Medulla oblongata (tissue), 1 donor: ENCODE measurements at regions not wholly inside any gene's neighbourhood (a gene's known extent, or its start where the extent isn't known, plus 50 kb on each side); places are given as distances from the start of the nearest gene placed in this dataset.
A peak's percentile ranks its signal among the peaks of the same experiment; 100 is the strongest.
"Not testable (repeated sequence)": the region's sequence is repeated elsewhere in the genome, so short reads cannot be mapped to it uniquely, and the experiment has no call there.

ENCODE experiments used
- DNase-seq: peaks from one replicate; pipeline ENCODE4 v3.0.0-alpha.2; 2015; ENCODE audit errors: extremely low spot score

DNA sequence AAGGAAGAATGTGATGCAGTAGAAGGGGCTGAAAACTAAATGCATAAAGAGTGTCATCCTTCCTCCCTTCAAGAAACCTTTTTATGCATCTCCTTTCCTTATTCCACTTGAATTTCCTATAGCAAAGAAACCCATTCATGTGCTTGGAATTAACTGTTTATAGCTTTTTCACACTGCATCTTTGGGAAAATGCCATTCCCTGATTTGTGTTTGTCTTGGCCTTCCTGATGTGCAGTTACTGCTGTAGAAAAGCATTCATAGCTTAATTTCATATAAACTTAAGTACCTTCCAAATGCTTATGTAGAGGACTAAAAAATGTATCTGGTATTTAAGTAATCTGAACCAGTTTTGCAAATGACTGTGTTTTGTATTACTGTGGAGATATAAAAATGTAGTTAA lies 61.8 kb downstream of the SDR9C7 start:
- no peak for DNase-seq

DNA sequence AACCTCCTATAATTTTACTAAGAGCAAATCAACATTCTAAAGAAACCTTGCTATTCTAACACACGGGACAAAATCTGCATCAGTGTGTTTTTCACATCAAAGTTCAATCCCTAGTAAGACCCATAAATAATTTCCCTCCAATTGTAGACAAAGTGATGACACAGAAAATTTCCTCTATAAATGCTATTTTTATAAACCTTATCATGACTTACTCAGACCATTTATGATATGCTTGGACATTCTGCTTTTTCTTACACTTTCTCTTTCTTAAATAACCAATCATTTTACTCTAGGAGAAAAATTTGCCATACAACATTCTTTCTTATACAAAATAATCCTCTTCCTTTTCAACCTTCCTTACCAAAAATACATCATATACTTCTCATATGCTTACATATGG lies 67.0 kb downstream of the SDR9C7 start:
- no peak for DNase-seq

DNA sequence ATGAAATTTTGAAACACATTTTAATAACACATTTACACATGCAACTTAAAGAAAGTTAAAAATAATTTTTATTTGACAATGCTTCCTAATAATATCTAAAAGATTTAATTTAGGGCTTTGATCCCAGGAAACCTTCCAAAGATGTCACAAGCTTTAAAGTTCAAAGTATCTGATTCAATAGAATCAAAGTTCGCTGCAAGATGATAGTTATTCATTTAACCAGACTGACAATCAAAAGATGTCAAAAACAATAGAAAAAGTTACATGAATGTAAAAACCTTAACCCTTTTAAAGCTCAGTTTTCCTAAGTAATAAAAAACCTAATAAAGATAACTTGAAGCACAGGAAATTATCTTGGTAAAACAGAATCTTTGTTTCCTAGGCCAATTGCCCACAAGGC lies 67.7 kb downstream of the SDR9C7 start:
- no peak for DNase-seq

DNA sequence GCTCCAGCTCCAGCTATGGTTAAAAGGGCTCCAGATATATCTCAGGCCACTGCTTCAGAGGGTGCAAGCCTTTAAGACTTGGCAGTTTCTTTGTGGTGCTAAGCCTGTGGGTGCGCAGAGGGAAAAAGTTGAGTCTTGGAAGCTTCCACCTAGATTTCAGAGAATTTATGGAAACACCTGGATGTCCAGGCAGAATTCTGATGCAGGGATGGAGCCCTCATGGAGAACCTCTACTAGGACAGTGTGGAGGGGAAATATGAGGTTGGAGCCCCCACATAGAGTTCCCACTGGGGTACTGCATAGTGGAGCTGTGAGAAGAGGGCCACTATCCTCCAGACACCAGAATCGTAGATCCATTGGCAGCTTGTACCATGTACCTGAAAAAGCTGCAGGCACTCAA lies 69.9 kb downstream of the SDR9C7 start:
- DNase-seq, result no peak

DNA sequence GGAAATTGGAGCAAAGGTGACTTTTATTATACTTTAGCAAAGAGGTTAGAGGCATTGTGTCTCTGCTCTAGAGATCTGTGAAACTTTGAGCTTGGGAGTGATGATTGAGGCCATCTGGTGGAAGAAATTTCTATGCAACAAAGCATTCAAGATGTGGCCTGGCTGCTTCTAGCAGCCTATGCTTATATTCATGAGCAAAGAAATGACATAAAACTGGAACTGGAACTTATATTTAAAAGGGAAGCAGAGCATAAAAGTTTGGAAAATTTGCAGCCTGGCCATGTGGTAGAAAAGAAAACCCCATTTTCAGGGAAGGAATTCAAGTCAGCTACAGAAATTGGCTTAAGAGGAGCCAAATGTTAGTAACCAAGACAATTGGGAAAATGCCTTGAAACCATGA lies 70.4 kb downstream of the SDR9C7 start:
- DNase-seq, result no peak

DNA sequence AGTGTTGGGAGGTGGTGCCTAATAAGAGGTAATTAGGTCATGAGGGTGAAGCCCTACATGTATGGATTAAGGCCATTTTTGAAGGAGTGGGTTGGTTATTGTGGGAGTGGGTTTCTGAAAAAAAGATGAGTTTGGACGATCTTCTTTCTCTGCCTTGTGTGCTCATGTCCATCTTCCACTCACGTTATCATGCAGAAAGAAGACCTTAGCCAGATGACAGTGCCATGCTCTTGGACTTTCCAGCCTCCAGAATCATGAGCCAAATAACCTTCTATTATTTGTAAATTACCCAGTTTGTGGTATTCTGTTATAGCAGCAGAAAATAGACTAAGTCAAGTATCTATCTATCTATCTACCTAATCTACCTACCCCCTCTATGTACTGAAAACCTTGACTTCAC lies 71.9 kb downstream of the SDR9C7 start:
- DNase-seq, result no peak

DNA sequence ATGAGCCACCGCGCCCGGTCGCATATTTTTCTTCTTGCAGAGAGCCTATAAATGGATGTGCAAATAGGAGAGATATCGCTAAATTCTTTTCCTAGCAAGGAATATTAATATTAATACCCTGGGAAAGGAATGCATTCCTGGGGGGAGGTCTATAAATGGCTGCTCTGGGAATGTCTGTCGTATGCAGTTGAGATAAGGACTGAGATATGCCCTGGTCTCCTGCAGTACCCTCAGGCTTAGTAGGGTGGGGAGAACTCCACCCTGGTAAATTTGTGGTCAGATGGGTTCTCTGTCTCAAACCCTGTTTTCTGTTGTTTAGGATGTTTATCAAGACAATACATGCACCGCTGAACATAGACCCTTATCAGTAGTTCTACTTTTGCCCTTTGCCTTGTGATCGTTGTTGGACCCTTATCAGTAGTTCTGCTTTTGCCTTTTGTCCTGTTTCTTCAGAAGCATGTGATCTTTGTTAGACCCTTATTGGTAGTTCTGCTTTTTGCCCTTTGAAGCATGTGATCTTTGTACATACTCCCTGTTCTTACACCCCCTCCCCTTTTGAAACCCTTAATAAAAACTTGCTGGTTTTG lies 80.7 kb downstream of the SDR9C7 start:
- DNase-seq, result not testable (repeated sequence)

DNA sequence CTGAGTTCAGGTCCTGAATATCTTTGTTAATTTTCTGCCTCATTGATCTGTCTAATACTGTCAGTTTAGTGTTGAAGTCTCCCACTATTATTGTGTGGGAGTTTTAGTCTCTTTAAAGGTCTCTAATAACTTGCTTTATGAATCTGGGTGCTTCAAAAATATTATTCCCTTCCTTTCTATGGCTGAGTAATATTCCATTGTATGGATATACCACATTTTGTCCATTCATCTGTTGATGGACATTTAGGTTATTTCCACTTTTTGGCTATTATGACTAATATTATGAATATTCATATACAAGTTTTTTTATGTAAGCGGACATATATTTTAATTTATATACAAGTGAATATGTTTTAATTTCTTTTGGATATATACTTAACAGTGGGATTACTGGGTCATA lies 82.7 kb downstream of the SDR9C7 start:
- no peak for DNase-seq

DNA sequence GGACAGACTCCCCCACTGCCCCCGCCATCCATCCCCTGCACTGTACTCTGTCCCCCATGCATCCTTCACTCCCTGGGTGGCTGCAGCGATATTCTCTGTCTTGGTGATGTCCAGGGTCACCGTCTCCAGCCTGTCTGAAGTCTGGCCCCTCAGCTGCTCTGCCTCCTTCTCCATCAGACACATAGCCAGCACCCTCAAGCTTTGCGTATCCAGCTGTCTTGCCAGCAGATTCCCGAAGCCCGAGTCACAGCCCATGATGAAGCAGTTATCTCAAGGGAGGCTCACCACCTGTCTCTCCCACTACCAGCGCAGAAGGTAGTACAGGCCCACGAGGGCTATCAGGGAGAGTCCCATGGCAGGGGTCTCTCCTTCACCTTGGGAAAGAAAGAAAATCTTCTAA lies 77.8 kb downstream of the HSD17B6 start:
- DNase-seq, result no peak

DNA sequence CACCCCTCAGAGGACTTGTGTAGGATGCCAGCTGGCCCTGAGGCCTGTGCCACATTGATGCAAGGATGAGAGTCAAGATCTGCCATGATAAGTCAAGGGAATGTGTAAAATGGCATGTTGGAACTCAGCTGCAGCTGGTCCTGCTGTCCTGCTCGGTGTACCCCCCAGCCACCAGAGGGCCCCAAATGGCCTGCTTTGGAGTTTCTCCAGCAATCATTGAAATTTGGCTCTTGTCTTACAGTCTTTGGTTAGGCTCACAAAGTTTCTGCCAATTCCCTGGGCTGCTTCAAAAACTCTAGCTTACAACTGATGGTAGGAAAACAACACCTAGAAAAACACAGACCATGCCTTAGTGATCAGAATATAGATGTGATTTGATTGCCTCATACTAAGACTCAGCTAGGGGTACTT lies 76.8 kb downstream of the HSD17B6 start:
- DNase-seq, result peak; percentile 77

DNA sequence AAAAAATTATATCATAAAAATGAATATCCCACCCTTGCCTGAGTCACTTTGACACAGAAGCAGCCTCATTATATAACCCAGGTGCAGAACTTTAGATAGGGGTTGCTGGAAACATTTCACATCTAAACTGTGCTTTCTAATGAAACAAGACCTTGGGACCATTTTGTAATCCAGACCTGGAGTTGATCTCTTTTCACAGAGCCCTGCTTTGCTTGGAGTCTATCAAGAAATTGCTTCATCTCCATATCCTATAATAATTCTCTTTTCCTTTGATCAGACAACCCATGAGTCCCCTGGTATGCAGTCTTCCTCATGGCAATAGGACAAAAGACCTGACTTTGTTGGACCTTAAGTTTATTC lies 76.3 kb downstream of the HSD17B6 start:
- no peak for DNase-seq

DNA sequence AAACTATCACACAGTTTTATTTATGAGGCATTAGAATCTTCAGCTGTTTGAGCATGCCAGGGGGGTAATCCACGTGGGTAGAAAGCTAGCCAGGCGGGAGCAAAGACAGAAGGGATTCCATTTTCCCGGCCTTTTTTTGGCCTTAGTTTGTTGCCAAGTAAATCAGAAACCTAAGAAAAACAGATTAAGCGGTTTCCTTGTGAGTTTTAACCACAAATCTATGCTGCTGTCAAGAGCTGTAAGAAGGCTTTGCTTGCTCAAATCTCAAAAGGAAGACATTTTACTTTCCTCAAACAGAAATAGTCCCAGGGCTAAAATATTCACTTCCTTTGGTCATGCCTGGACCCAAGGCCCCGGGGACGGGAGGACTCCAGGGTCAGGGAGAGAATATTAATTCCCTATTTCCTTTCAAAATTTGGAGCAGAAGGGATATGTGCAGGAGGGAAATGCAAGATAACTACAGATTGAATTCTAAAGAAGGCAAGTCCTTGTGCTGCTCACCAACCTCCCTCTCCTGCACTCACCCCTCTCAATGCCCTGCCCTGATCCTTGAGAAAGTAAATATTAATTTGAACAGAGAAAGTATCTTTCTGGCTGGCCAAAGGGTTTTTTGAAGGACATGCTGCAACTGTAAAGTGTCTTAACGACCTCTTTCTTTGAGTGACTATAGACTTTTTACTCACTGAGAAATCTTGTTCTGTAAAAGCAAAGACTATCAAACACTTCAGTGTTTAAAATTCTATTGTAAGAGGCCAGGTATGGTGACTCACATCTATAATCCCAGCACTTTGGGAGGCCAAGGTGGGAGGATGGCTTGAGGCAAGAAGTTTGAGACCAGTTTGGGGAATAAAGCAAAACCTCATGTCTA lies 75.7 kb downstream of the HSD17B6 start:
- DNase-seq, result peak; percentile 25
